Neural crest cell (in vitro differentiated cells): ENCODE measurements at regions not wholly inside any gene's neighbourhood (a gene's known extent, or its start where the extent isn't known, plus 50 kb on each side); places are given as distances from the start of the nearest gene placed in this dataset.

Source experiments
- DNase-seq: peaks from one replicate; pipeline ENCODE4 v3.0.0; 2021; ENCODE audit warnings: low read depth, mixed read lengths, low spot score
- H3K27ac Mint-ChIP-seq: one replicate; pipeline ENCODE4 v1.8.0; 2021; ENCODE audit warnings: mild to moderate bottlenecking, mixed read lengths; ENCODE audit not compliant: unreplicated experiment
- H3K27me3 Mint-ChIP-seq: 2 replicates; pipeline ENCODE4 v1.8.0; 2021; ENCODE audit warnings: low read depth, mild to moderate bottlenecking, mixed read lengths
- H3K36me3 Mint-ChIP-seq: 2 replicates; pipeline ENCODE4 v1.8.0; 2021; ENCODE audit warnings: low read depth, mild to moderate bottlenecking, mixed read lengths
- H3K4me1 Mint-ChIP-seq: 2 replicates; pipeline ENCODE4 v1.8.0; 2021; ENCODE audit warnings: mixed read lengths
- H3K4me3 Mint-ChIP-seq: one replicate; pipeline ENCODE4 v1.8.0; 2021; ENCODE audit warnings: mild to moderate bottlenecking, mixed read lengths
- H3K9me3 Mint-ChIP-seq: 2 replicates; pipeline ENCODE4 v1.8.0; 2021; ENCODE audit warnings: mixed read lengths
- TF ChIP-seq, protein P1 (sequence below): fragments of 200-600 bp; sonication (generic); conservative IDR thresholded peaks from 2 replicates; pipeline ENCODE4 v1.5.0; 2021; ENCODE audit warnings: antibody characterized with exemption, mild to moderate bottlenecking

DNA sequence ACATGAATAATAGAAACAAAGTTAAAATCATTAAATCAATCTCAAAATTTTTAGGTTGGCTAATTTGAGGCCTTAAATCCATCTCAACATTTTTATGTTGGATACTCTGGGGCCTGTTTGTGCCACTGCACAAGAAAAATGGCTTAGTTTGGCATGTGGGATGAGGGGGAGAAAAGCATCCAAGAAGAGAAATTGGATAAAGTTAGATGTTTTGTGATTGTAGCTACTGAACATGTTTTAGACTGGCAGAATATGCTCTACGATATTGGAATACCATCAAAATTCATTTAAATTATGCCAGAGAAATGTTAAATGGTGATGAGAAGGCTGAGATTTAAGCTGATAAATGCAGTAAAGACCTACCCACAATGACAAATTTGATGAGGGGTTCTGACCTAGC, 376.9 kb downstream of the CXXC4 start:
- DNase-seq, result no peak
- Mint-ChIP-seq H3K9me3 (peaks cover 13% of the 10 kb centered on the region), H3K27me3 (no peaks in the 10 kb centered on the region), H3K4me3 (no peak overlapping the region), H3K4me1 (no peaks in the 10 kb centered on the region), H3K36me3 (peaks cover 3% of the 10 kb centered on the region), H3K27ac (no peak overlapping the region)
- TF ChIP-seq, protein P1, sequence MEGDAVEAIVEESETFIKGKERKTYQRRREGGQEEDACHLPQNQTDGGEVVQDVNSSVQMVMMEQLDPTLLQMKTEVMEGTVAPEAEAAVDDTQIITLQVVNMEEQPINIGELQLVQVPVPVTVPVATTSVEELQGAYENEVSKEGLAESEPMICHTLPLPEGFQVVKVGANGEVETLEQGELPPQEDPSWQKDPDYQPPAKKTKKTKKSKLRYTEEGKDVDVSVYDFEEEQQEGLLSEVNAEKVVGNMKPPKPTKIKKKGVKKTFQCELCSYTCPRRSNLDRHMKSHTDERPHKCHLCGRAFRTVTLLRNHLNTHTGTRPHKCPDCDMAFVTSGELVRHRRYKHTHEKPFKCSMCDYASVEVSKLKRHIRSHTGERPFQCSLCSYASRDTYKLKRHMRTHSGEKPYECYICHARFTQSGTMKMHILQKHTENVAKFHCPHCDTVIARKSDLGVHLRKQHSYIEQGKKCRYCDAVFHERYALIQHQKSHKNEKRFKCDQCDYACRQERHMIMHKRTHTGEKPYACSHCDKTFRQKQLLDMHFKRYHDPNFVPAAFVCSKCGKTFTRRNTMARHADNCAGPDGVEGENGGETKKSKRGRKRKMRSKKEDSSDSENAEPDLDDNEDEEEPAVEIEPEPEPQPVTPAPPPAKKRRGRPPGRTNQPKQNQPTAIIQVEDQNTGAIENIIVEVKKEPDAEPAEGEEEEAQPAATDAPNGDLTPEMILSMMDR, result no peak

DNA sequence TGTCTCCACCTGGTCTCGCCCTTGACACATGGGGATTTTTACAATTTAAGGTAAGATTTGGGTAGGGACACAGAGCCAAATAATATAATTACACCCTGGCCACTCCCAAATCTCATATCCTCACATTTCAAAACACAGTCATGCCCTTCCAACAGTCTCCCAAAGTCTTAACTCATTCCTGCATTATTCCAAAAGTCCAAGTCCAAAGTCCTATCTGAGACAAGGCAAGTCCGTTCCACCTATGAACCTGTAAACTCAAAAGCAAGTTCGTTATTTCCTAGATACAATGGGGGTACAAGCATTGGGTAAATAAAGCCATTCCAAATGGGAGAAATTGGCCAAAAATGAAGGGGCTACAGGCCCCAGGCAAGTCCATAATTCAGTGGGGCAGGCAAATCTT, 380.8 kb downstream of the CXXC4 start:
- Mint-ChIP-seq H3K27me3 (no peaks in the 10 kb centered on the region), H3K4me3 (no peak overlapping the region), H3K9me3 (peaks cover 13% of the 10 kb centered on the region), H3K27ac (no peak overlapping the region), H3K36me3 (peaks cover 3% of the 10 kb centered on the region), H3K4me1 (no peaks in the 10 kb centered on the region)
- no peak for DNase-seq
- TF ChIP-seq, protein P1, result no peak

DNA sequence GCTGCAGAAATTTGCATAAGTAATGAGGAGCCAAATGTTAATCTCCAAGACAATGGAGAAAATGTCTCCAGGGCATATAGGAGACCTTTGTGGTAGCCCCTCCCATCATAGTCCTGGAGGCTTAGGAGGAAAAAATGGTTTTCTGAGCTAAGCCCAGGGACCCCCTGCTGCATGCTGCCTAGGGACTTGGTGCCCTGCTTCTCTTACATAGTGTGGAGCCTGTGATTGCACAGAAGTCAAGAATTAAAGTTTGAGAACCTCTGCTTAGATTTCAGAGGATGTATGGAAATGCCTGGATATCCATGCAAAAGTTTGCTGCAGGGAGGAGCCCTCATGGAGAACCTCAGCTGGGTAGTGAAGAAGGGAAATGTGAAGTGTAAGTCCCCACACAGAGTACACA, 379.4 kb upstream of the TACR3 start:
- TF ChIP-seq, protein P1, result no peak
- Mint-ChIP-seq H3K36me3 (peaks cover 9% of the 10 kb centered on the region), H3K27ac (no peak overlapping the region), H3K9me3 (peaks cover 25% of the 10 kb centered on the region), H3K4me3 (no peak overlapping the region), H3K4me1 (no peaks in the 10 kb centered on the region), H3K27me3 (no peaks in the 10 kb centered on the region)
- DNase-seq, result no peak

DNA sequence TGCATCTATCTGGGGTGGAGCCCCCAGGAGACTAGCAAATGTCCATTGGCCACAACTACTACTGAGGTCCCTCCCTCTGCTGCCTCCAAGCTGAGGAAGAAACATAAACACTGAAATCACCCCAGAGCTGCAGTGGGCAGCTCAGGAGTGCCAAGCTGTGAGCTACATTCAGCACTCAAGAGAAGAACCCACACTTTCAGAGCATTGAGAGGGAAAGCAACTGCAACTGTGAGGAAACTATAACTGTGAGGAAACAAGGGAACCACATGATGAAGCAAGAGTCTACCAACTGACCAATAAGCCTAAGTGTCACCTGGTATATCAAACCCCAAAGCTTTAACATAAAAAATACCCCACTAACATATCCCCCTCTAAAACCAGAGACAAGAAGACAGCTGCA, 373.5 kb upstream of the TACR3 start:
- Mint-ChIP-seq H3K27me3 (no peaks in the 10 kb centered on the region), H3K36me3 (peaks cover 4% of the 10 kb centered on the region), H3K9me3 (peaks cover 13% of the 10 kb centered on the region), H3K4me3 (no peak overlapping the region), H3K27ac (no peak overlapping the region), H3K4me1 (no peaks in the 10 kb centered on the region)
- no peak for DNase-seq
- TF ChIP-seq, protein P1, result no peak

DNA sequence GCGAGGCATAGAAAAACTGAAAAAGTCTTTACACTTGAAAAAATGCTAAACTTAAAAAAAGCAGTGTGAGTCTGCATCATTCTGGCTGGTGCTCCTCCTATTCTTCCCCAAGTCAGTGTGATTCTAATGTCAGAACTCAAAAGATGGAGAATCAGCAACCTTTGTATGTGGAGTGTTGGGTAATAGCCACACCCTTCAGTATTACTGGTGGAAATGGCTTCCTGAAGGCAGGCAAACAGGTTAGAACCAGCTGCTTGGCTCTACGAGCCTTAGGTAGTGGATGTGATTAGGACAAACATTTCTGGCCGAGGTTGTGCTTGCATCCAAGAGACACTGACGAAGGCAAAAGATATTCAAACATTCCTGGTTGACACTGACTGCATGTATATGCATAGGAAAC, 353.4 kb upstream of the TACR3 start:
- Mint-ChIP-seq H3K36me3 (no peaks in the 10 kb centered on the region), H3K27ac (no peak overlapping the region), H3K4me3 (no peak overlapping the region), H3K4me1 (no peaks in the 10 kb centered on the region), H3K9me3 (no peaks in the 10 kb centered on the region), H3K27me3 (no peaks in the 10 kb centered on the region)
- DNase-seq, result no peak
- TF ChIP-seq, protein P1, result no peak

DNA sequence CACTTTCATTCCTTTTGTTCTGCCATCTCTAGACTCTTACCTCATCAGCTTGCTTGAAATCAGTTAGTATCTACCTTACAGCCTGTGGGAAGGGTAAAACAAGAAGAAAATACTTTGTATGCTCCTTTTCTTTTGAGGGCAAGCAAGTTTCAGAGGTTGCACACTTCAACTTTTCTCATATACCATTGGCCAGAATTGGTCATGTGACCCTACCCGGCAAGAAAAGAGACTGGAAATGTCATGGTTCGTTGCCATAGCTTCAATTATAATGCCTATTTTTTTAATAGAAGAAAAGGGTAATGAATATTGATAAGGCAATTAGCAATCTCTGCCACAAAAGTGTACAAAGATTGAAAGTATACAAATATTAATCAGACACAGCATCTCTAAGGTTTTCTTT, 346.7 kb upstream of the TACR3 start:
- H3K36me3 Mint-ChIP-seq, result no peaks in the 10 kb centered on the region
- DNase-seq, result no peak

More for the DNA sequence above, 346.7 kb upstream of the TACR3 start:
- TF ChIP-seq, protein P1, result no peak
- H3K27ac Mint-ChIP-seq, result no peak overlapping the region
- peaks cover 33% of the 10 kb centered on the region for H3K4me1 Mint-ChIP-seq
- no peak overlapping the region for H3K4me3 Mint-ChIP-seq
- H3K27me3 Mint-ChIP-seq, result no peaks in the 10 kb centered on the region
- no peaks in the 10 kb centered on the region for H3K9me3 Mint-ChIP-seq
